ENCODE measurements at regions not wholly inside any gene's neighbourhood (a gene's known extent, or its start where the extent isn't known, plus 50 kb on each side); places are given as distances from the start of the nearest gene placed in this dataset.

- no peaks in the 10 kb centered on the region for H3K9me2 ChIP-seq (ENCODE audit: insufficient read depth)
- H3K9ac ChIP-seq: no peak overlapping the region
- H3K4me3 ChIP-seq: no peak overlapping the region
- whole genome bisulfite sequencing, 2 experiments (ENCODE audit: low coverage in 1 of 2, low lambda C conversion rate in 2 of 2, missing lambda C conversion rate in 2 of 2): 35 to 36% methylated on average over 16 of the region's 16 CpGs
- in situ Hi-C loops (cut with MboI): no loop called here
- H4K20me1 ChIP-seq (ENCODE audit: insufficient read depth): no peaks in the 10 kb centered on the region
- H3K9me3 ChIP-seq (ENCODE audit: low read depth): no peaks in the 10 kb centered on the region
- H3F3A ChIP-seq (ENCODE audit: insufficient read depth): no peaks in the 10 kb centered on the region
- TF ChIP-seq EZH2 (IDR thresholded peaks at IDR 0.05; ENCODE audit: insufficient read depth, poor library complexity, severe bottlenecking) (no peak), EZH2phosphoT487 (IDR thresholded peaks at IDR 0.05; ENCODE audit: insufficient read depth, low read depth) (no peak)
- no peaks in the 10 kb centered on the region for H3K4me1 ChIP-seq (ENCODE audit: insufficient read depth)
- no peak overlapping the region for H2AFZ ChIP-seq
- H3K27ac ChIP-seq: no peak overlapping the region
- DNase-seq: no peak
- H3K27me3 ChIP-seq (replicated peaks; ENCODE audit: insufficient read depth): no peaks in the 10 kb centered on the region
- no peak overlapping the region for H3K4me2 ChIP-seq (ENCODE audit: unreplicated experiment)
- no peaks in the 10 kb centered on the region for H3K79me2 ChIP-seq (ENCODE audit: insufficient read depth)
- H3K36me3 ChIP-seq (ENCODE audit: low read depth): no peaks in the 10 kb centered on the region
Measured at GRCh38 chr14:97057238-97058073, 260.3 kb downstream of the VRK1 start.

DNA sequence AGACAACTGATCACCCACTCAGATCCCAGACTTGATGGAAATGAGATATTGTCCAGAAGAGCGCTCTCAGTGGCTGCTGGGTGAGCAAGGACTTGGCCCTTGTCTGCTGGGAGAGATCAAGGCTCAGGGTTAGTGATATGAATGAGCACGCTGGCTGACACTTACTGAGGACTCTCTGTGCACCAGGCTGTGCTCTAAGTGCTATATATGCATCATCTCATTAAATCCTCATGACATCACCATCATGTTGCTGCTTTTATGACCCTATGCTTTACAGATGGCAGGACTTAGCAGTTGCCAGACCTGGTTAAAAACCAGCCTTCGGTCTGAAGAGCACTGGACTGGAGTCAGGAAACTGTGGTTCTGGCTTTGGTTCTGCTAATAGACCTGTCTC, 260.9 kb downstream of the VRK1 start:
- Histone ChIP-seq H4K20me1 (ENCODE audit: insufficient read depth) (no peaks in the 10 kb centered on the region), H3K9me3 (ENCODE audit: low read depth) (no peaks in the 10 kb centered on the region), H3K4me2 (ENCODE audit: unreplicated experiment) (no peak overlapping the region), H3K79me2 (ENCODE audit: insufficient read depth) (no peaks in the 10 kb centered on the region), H3K27me3 (replicated peaks; ENCODE audit: insufficient read depth) (no peaks in the 10 kb centered on the region), H2AFZ (no peak overlapping the region), H3K4me3 (no peak overlapping the region), H3K27ac (no peak overlapping the region), H3K36me3 (ENCODE audit: low read depth) (no peaks in the 10 kb centered on the region), H3K9me2 (ENCODE audit: insufficient read depth) (no peaks in the 10 kb centered on the region), H3K4me1 (ENCODE audit: insufficient read depth) (no peaks in the 10 kb centered on the region), H3F3A (ENCODE audit: insufficient read depth) (no peaks in the 10 kb centered on the region), H3K9ac (no peak overlapping the region)
- WGBS, 2 experiments (ENCODE audit: low coverage in 1 of 2, low lambda C conversion rate in 2 of 2, missing lambda C conversion rate in 2 of 2): 2 to 3% methylated on average over 3 of the region's 3 CpGs
- TF ChIP-seq EZH2phosphoT487 (IDR thresholded peaks at IDR 0.05; ENCODE audit: insufficient read depth, low read depth): no peak
- no peak for TF ChIP-seq EZH2 (IDR thresholded peaks at IDR 0.05; ENCODE audit: insufficient read depth, poor library complexity, severe bottlenecking)
- no peak for DNase-seq
- in situ Hi-C loops (cut with MboI): no loop called here

DNA sequence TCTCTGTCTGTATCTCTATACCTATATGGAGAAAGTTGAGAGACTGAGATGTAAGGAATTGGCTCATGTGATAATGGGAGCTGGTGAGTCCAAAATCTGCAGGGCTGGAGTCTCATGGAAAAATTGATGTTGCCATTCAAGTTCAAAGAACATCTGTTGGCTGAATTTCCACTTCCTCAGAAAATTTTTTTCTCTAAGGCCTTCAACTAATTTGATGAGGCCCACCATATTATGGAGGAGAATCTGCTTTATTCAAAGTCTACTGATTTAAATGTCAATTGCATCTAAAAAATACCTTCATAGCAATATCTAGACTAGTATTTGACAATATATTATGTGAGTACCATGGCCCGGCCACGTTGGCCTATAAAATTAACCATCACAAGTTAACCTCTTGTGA, 261.4 kb downstream of the VRK1 start:
- no peak for TF ChIP-seq EZH2phosphoT487 (IDR thresholded peaks at IDR 0.05; ENCODE audit: insufficient read depth, low read depth)
- Histone ChIP-seq H3K9me2 (ENCODE audit: insufficient read depth) (no peaks in the 10 kb centered on the region), H3K79me2 (ENCODE audit: insufficient read depth) (no peaks in the 10 kb centered on the region), H3K4me2 (ENCODE audit: unreplicated experiment) (no peak overlapping the region), H3K4me1 (ENCODE audit: insufficient read depth) (no peaks in the 10 kb centered on the region), H2AFZ (no peak overlapping the region), H3K36me3 (ENCODE audit: low read depth) (no peaks in the 10 kb centered on the region), H3K27ac (no peak overlapping the region), H3K9ac (no peak overlapping the region), H3K4me3 (no peak overlapping the region), H3K9me3 (ENCODE audit: low read depth) (no peaks in the 10 kb centered on the region), H3K27me3 (replicated peaks; ENCODE audit: insufficient read depth) (no peaks in the 10 kb centered on the region), H3F3A (ENCODE audit: insufficient read depth) (no peaks in the 10 kb centered on the region), H4K20me1 (ENCODE audit: insufficient read depth) (no peaks in the 10 kb centered on the region)
- WGBS, 2 experiments (ENCODE audit: low coverage in 1 of 2, low lambda C conversion rate in 2 of 2, missing lambda C conversion rate in 2 of 2): 2 to 11% methylated on average over 2 of the region's 2 CpGs
- no peak for DNase-seq
- in situ Hi-C loops (cut with MboI): no loop called here

GRCh38 chr14:97061198-97061597, 264.0 kb downstream of the VRK1 start:
- no peak overlapping the region for H3K4me3 ChIP-seq
- H2AFZ ChIP-seq: no peak overlapping the region
- no peak for DNase-seq
- H3K27me3 ChIP-seq (replicated peaks; ENCODE audit: insufficient read depth): no peaks in the 10 kb centered on the region
- no peaks in the 10 kb centered on the region for H4K20me1 ChIP-seq (ENCODE audit: insufficient read depth)
- H3K27ac ChIP-seq: no peak overlapping the region
- no peaks in the 10 kb centered on the region for H3F3A ChIP-seq (ENCODE audit: insufficient read depth)
- in situ Hi-C loops (cut with MboI): no loop called here
- H3K9me2 ChIP-seq (ENCODE audit: insufficient read depth): no peaks in the 10 kb centered on the region
- TF ChIP-seq EZH2phosphoT487 (IDR thresholded peaks at IDR 0.05; ENCODE audit: insufficient read depth, low read depth): no peak
- no peak for TF ChIP-seq EZH2 (IDR thresholded peaks at IDR 0.05; ENCODE audit: insufficient read depth, poor library complexity, severe bottlenecking)
- H3K79me2 ChIP-seq (ENCODE audit: insufficient read depth): no peaks in the 10 kb centered on the region
- no peaks in the 10 kb centered on the region for H3K4me1 ChIP-seq (ENCODE audit: insufficient read depth)
- no peak overlapping the region for H3K4me2 ChIP-seq (ENCODE audit: unreplicated experiment)
- WGBS, 2 experiments (ENCODE audit: low coverage in 1 of 2, low lambda C conversion rate in 2 of 2, missing lambda C conversion rate in 2 of 2): 45 to 54% methylated on average over 13 to 14 of the region's 14 CpGs
- H3K9me3 ChIP-seq (ENCODE audit: low read depth): no peaks in the 10 kb centered on the region
- H3K9ac ChIP-seq: no peak overlapping the region
- no peaks in the 10 kb centered on the region for H3K36me3 ChIP-seq (ENCODE audit: low read depth)

Data from GM23248 (cell line).